ENCODE measurements at regions not wholly inside any gene's neighbourhood (a gene's known extent, or its start where the extent isn't known, plus 50 kb on each side); places are given as distances from the start of the nearest gene placed in this dataset.

- H3K36me3 Mint-ChIP-seq, result no peaks in the 10 kb centered on the region
- DNase-seq (ENCODE audit: low spot score) (no peak), ATAC-seq (no peak)
- POLR2A ChIA-PET, result no interaction called here
- H3K9me3 Mint-ChIP-seq, result peaks cover 18% of the 10 kb centered on the region
- CTCF ChIA-PET, result no interaction called here
- no peak overlapping the region for H3K4me3 Mint-ChIP-seq
- H3K4me1 Mint-ChIP-seq, result no peaks in the 10 kb centered on the region; the same call in 1 of the 2 replicates
- H3K27me3 Mint-ChIP-seq (ENCODE audit: low read depth), result peaks cover 4% of the 10 kb centered on the region; the same call in 1 of the 2 replicates
- TF ChIP-seq MXD4 (CRISPR knock-in tag; IDR thresholded peaks at IDR 0.05; ENCODE audit: borderline replicate concordance), result no peak
- no peak for TF ChIP-seq NFYB (CRISPR knock-in tag; conservative IDR thresholded peaks at IDR 0.05; ENCODE audit: low read depth)
- TF ChIP-seq HMGA2 (CRISPR knock-in tag; IDR thresholded peaks at IDR 0.05), result no peak
- no peak for TF ChIP-seq ZBTB21 (CRISPR knock-in tag; IDR thresholded peaks at IDR 0.05; ENCODE audit: borderline replicate concordance)
- TF ChIP-seq ZNF512 (CRISPR knock-in tag; IDR thresholded peaks at IDR 0.05; ENCODE audit: borderline replicate concordance), result no peak
- no peak for TF ChIP-seq PREB (CRISPR knock-in tag; IDR thresholded peaks at IDR 0.05; ENCODE audit: borderline replicate concordance)
- TF ChIP-seq ZMAT4 (CRISPR knock-in tag; IDR thresholded peaks at IDR 0.05), result no peak
- no peak for TF ChIP-seq ARID4B (CRISPR knock-in tag; IDR thresholded peaks at IDR 0.05; ENCODE audit: borderline replicate concordance)
- TF ChIP-seq STAT6 (CRISPR knock-in tag; conservative IDR thresholded peaks at IDR 0.05; ENCODE audit: low read depth), result no peak
- TF ChIP-seq E2F4 (CRISPR knock-in tag; IDR thresholded peaks at IDR 0.05; ENCODE audit: borderline replicate concordance, low read depth), result no peak
- TF ChIP-seq GRHL2 (CRISPR knock-in tag; IDR thresholded peaks at IDR 0.05; ENCODE audit: insufficient replicate concordance, severe bottlenecking), result no peak
- TF ChIP-seq NR3C1 (CRISPR knock-in tag; conservative IDR thresholded peaks at IDR 0.05; ENCODE audit: low read depth), result no peak
- no peak for TF ChIP-seq ZBTB43 (CRISPR knock-in tag; IDR thresholded peaks at IDR 0.05)
- no peak for TF ChIP-seq IRF2 (CRISPR knock-in tag; IDR thresholded peaks at IDR 0.05; ENCODE audit: borderline replicate concordance, low read depth)
- no peak for TF ChIP-seq RELA (CRISPR knock-in tag; IDR thresholded peaks at IDR 0.05; ENCODE audit: borderline replicate concordance)
- TF ChIP-seq ZNF671 (CRISPR knock-in tag; IDR thresholded peaks at IDR 0.05), result no peak
- no peak for TF ChIP-seq ZNF281 (CRISPR knock-in tag; IDR thresholded peaks at IDR 0.05)
- TF ChIP-seq ZSCAN18 (CRISPR knock-in tag; IDR thresholded peaks at IDR 0.05), result no peak
- TF ChIP-seq ZNF232 (CRISPR knock-in tag; IDR thresholded peaks at IDR 0.05), result no peak
- no peak overlapping the region for H3K27ac Mint-ChIP-seq
Observed at GRCh38 chr1:24261977-24262376, 57.2 kb upstream of the GRHL3 start.

Data from WTC11 (cell line).